Hepatocyte (in vitro differentiated cells): ENCODE measurements at regions not wholly inside any gene's neighbourhood (a gene's known extent, or its start where the extent isn't known, plus 50 kb on each side); places are given as distances from the start of the nearest gene placed in this dataset.

Source experiments
- EZH2 ChIP-seq: fragments of 200-600 bp; sonication (generic); IDR thresholded peaks from 2 replicates; pipeline ENCODE4 v1.6.1; 2016; ENCODE audit warnings: antibody characterized with exemption, mild to moderate bottlenecking, borderline replicate concordance
- EZH2phosphoT487 ChIP-seq: fragments of 200-600 bp; sonication (generic); IDR thresholded peaks from one replicate; pipeline ENCODE4 v1.6.1; 2018; ENCODE audit warnings: antibody characterized with exemption, mild to moderate bottlenecking, low read depth, moderate library complexity; ENCODE audit not compliant: unreplicated experiment, severe bottlenecking
- TF ChIP-seq, protein P1 (sequence below): fragments of 200-600 bp; sonication (generic); IDR thresholded peaks from 2 replicates; pipeline ENCODE4 v1.5.1; 2016; ENCODE audit warnings: antibody characterized with exemption, mild to moderate bottlenecking; ENCODE audit not compliant: poor library complexity

- TF ChIP-seq, protein P1, sequence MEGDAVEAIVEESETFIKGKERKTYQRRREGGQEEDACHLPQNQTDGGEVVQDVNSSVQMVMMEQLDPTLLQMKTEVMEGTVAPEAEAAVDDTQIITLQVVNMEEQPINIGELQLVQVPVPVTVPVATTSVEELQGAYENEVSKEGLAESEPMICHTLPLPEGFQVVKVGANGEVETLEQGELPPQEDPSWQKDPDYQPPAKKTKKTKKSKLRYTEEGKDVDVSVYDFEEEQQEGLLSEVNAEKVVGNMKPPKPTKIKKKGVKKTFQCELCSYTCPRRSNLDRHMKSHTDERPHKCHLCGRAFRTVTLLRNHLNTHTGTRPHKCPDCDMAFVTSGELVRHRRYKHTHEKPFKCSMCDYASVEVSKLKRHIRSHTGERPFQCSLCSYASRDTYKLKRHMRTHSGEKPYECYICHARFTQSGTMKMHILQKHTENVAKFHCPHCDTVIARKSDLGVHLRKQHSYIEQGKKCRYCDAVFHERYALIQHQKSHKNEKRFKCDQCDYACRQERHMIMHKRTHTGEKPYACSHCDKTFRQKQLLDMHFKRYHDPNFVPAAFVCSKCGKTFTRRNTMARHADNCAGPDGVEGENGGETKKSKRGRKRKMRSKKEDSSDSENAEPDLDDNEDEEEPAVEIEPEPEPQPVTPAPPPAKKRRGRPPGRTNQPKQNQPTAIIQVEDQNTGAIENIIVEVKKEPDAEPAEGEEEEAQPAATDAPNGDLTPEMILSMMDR, result no peak
- no peak for TF ChIP-seq EZH2
- no peak for TF ChIP-seq EZH2phosphoT487
These were observed 605.4 kb upstream of the SLC35B3 start for GRCh38 chr6:9040718-9041117.
